ENCODE measurements at regions not wholly inside any gene's neighbourhood (a gene's known extent, or its start where the extent isn't known, plus 50 kb on each side); places are given as distances from the start of the nearest gene placed in this dataset.

DNA sequence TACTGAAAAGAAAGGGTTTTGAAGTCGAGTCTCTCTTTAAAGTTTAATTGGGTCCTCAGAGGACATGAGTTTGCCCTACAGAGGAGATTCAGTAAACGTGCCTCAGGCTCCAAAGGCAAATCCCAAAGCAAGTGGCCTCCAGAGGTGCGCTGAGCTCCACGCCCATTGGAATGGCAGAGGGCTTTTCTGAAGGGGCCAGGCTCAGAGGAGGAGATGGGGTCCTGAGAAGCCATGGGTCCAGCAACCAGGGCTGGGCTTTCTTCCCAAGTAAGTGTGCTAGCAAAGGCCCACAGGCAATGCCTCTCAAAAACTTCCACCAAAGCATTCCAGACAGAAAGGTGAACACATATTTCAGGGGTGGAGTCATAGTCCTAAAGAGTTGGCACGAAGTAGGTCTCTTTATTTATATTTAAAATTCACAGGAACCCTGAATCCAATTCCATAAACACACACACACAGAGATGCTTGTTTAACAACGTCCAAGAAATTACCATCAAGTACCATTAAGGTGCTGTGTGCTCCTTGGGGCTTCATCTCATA lies 93.0 kb upstream of the SH3BP4 start:
- H3K36me3 ChIP-seq (ENCODE audit: insufficient read depth, low read length) = no peaks in the 10 kb centered on the region
- no peak overlapping the region for H3K27ac ChIP-seq (ENCODE audit: low read depth, low read length)
- no peaks in the 10 kb centered on the region for H3K27me3 ChIP-seq (ENCODE audit: control insufficient read depth in 1 of 2, insufficient read depth in 2 of 2, low read length in 2 of 2)
- H3K9me3 ChIP-seq (ENCODE audit: low read length) = no peaks in the 10 kb centered on the region
- no peak overlapping the region for H3K4me3 ChIP-seq (ENCODE audit: low read depth in 1 of 2, low read length in 2 of 2)
- H3K4me1 ChIP-seq (ENCODE audit: insufficient read depth, low read length) = no peaks in the 10 kb centered on the region
- H3K9ac ChIP-seq (ENCODE audit: low read length) = no peak overlapping the region

DNA sequence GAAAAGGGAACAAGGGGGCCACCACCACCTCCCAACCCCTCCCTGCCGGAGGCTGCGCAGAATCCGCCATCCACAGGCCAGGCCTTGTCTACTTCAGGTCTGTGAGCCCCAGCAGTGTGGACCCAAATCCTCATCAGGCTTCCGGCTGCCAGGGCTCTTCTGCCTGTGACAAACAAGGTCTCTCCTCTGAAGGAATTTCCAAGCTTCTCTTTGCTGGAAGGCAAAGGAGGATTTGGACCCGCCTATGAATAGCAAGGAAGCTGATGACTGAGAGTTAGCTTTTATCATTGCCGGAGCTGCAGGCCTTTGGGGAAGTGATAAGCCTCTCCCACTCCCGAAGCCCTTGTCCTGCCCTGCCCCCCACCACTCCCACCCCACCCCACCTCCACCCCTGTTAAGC lies 93.7 kb upstream of the SH3BP4 start:
- Histone ChIP-seq H3K9ac (ENCODE audit: low read length) (no peak overlapping the region), H3K4me1 (ENCODE audit: insufficient read depth, low read length) (no peaks in the 10 kb centered on the region), H3K27ac (ENCODE audit: low read depth, low read length) (no peak overlapping the region), H3K36me3 (ENCODE audit: insufficient read depth, low read length) (no peaks in the 10 kb centered on the region), H3K4me3 (ENCODE audit: low read depth in 1 of 2, low read length in 2 of 2) (no peak overlapping the region), H3K27me3 (ENCODE audit: control insufficient read depth in 1 of 2, insufficient read depth in 2 of 2, low read length in 2 of 2) (no peaks in the 10 kb centered on the region), H3K9me3 (ENCODE audit: low read length) (no peaks in the 10 kb centered on the region)

DNA sequence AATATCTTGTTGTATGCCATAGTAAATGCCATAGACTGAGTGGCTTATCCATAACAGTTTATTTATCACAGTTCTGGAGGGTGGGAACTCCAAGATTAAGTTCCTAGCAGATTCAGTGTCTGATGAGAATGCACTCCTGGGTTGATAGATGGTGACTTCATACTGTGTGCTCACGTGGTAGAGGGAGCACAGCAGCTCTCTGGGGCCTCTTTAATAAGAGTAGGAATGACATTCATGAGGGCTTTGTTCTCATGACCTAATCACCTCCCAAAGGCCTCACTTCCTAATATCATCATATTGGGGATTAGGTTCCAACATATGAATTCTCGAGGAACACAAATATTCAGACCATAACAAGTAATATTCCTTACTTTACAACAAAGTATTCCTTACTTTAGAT lies 98.1 kb upstream of the SH3BP4 start:
- H3K27ac ChIP-seq (ENCODE audit: low read depth, low read length) = no peak overlapping the region
- no peaks in the 10 kb centered on the region for H3K9me3 ChIP-seq (ENCODE audit: low read length)
- H3K4me1 ChIP-seq (ENCODE audit: insufficient read depth, low read length) = no peaks in the 10 kb centered on the region
- H3K36me3 ChIP-seq (ENCODE audit: insufficient read depth, low read length) = no peaks in the 10 kb centered on the region
- no peak overlapping the region for H3K4me3 ChIP-seq (ENCODE audit: low read depth in 1 of 2, low read length in 2 of 2)
- no peak overlapping the region for H3K9ac ChIP-seq (ENCODE audit: low read length)
- H3K27me3 ChIP-seq (ENCODE audit: control insufficient read depth in 1 of 2, insufficient read depth in 2 of 2, low read length in 2 of 2) = no peaks in the 10 kb centered on the region

DNA sequence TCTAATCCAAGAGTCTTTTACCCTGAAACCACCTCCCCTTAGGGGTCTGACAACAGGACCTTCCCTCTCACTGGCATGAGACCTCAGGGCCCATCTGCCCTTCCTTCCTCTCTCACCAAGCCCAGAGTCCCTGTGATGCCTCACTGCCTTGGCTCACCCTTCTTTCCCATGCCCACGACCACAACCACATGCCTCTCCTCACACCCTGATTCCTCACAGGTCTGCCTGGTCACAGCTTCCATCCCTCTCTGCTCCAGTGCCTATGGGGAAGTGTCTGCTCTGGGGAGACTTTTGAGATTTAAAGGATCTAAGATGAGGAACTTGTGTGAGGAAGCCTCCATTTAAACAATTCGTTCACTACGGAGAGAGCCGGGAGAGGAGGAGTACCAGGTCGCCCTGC lies 98.9 kb upstream of the SH3BP4 start:
- H3K27me3 ChIP-seq (ENCODE audit: control insufficient read depth in 1 of 2, insufficient read depth in 2 of 2, low read length in 2 of 2) = no peaks in the 10 kb centered on the region
- H3K27ac ChIP-seq (ENCODE audit: low read depth, low read length) = no peak overlapping the region
- H3K4me3 ChIP-seq (ENCODE audit: low read depth in 1 of 2, low read length in 2 of 2) = no peak overlapping the region
- no peaks in the 10 kb centered on the region for H3K9me3 ChIP-seq (ENCODE audit: low read length)
- H3K4me1 ChIP-seq (ENCODE audit: insufficient read depth, low read length) = no peaks in the 10 kb centered on the region
- H3K9ac ChIP-seq (ENCODE audit: low read length) = no peak overlapping the region
- H3K36me3 ChIP-seq (ENCODE audit: insufficient read depth, low read length) = no peaks in the 10 kb centered on the region

DNA sequence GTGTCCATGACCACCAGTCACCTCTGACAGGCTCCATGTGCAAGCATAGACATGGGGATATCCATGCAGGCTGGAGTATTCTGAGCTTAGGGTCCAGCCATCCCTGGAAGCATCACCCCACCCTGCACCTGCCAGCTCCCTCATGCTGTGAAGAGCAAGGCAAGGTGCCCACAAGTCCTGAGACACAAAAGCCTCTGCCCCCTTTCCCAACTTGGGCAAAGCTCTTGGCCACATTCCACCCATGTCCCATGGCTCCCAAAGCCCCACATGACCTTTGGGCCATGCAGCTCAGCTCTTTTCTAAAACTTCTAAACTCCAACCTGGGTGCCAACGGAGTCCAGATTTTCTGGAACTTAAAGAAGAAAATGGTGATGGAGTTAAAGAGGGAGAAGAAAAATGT lies 99.8 kb upstream of the SH3BP4 start:
- H3K27ac ChIP-seq (ENCODE audit: low read depth, low read length) = no peak overlapping the region
- no peaks in the 10 kb centered on the region for H3K27me3 ChIP-seq (ENCODE audit: control insufficient read depth in 1 of 2, insufficient read depth in 2 of 2, low read length in 2 of 2)

DNA sequence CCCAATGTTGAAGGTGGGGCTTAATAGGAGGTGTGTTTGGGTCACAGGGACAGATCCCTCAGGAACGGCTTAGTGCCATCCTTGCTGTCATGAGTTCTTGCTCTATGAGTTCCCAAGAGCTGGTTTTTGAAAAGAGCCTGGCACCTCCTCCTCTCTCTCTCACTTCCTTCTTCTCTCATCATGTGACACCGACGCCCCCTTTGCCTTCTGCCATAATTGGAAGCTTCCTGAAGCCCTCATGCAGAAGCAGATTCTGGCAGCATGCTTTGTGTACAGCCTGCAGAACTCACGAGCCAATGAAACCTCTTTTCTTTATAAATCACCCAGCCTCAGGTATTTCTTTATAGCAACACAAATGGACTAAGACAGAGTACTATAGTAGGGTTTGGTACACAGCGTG lies 100.4 kb upstream of the SH3BP4 start:
- H3K4me3 ChIP-seq (ENCODE audit: low read depth in 1 of 2, low read length in 2 of 2) = no peak overlapping the region
- no peaks in the 10 kb centered on the region for H3K27me3 ChIP-seq (ENCODE audit: control insufficient read depth in 1 of 2, insufficient read depth in 2 of 2, low read length in 2 of 2)
- H3K9ac ChIP-seq (ENCODE audit: low read length) = no peak overlapping the region
- no peaks in the 10 kb centered on the region for H3K9me3 ChIP-seq (ENCODE audit: low read length)
- no peak overlapping the region for H3K27ac ChIP-seq (ENCODE audit: low read depth, low read length)
- H3K4me1 ChIP-seq (ENCODE audit: insufficient read depth, low read length) = no peaks in the 10 kb centered on the region
- H3K36me3 ChIP-seq (ENCODE audit: insufficient read depth, low read length) = no peaks in the 10 kb centered on the region

More for the DNA sequence above, 99.8 kb upstream of the SH3BP4 start:
- Histone ChIP-seq H3K36me3 (ENCODE audit: insufficient read depth, low read length) (no peaks in the 10 kb centered on the region), H3K9ac (ENCODE audit: low read length) (no peak overlapping the region), H3K4me3 (ENCODE audit: low read depth in 1 of 2, low read length in 2 of 2) (no peak overlapping the region), H3K9me3 (ENCODE audit: low read length) (no peaks in the 10 kb centered on the region), H3K4me1 (ENCODE audit: insufficient read depth, low read length) (no peaks in the 10 kb centered on the region)

DNA sequence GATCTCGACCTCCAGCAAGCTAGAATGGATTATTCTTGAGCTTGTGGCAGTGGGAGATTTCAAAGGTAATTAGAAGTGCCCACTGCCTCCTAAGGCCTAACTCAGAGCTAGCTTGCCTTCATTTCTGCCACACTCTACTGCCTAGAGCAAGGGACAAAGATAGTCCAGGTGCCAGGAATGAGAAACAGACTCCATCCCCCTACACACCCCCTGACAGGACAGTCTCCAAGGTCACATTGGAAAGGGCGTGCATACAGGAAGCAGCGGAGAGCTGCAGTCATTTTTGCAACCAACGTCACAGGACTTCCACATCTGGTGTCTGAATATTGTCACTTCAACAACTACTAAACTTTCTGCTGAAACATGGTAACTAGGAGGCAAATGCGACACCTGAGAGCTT lies 101.0 kb upstream of the SH3BP4 start:
- no peaks in the 10 kb centered on the region for H3K4me1 ChIP-seq (ENCODE audit: insufficient read depth, low read length)
- H3K9ac ChIP-seq (ENCODE audit: low read length) = no peak overlapping the region
- no peak overlapping the region for H3K4me3 ChIP-seq (ENCODE audit: low read depth in 1 of 2, low read length in 2 of 2)
- no peak overlapping the region for H3K27ac ChIP-seq (ENCODE audit: low read depth, low read length)
- no peaks in the 10 kb centered on the region for H3K27me3 ChIP-seq (ENCODE audit: control insufficient read depth in 1 of 2, insufficient read depth in 2 of 2, low read length in 2 of 2)
- no peaks in the 10 kb centered on the region for H3K9me3 ChIP-seq (ENCODE audit: low read length)
- no peaks in the 10 kb centered on the region for H3K36me3 ChIP-seq (ENCODE audit: insufficient read depth, low read length)

DNA sequence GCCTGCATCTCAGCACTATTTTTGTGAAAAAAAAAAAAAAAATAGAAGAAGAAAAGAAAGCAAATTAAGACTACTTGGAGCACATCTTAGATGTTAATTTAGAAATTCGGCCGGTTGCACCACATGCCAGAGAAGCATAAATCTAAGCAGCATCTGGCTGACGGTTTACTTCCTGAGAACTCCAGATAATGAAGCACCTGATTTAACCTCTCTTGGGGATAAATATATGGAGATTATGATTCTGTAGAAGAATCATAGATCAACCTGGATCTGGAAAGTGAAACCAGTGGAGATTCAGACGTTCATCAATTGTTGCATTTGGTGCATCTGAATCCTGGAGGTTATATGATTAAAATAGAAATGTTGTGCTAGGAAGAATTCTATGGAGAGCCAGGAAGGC lies 102.1 kb upstream of the SH3BP4 start:
- no peaks in the 10 kb centered on the region for H3K4me1 ChIP-seq (ENCODE audit: insufficient read depth, low read length)
- H3K36me3 ChIP-seq (ENCODE audit: insufficient read depth, low read length) = no peaks in the 10 kb centered on the region
- no peaks in the 10 kb centered on the region for H3K27me3 ChIP-seq (ENCODE audit: control insufficient read depth in 1 of 2, insufficient read depth in 2 of 2, low read length in 2 of 2)
- no peak overlapping the region for H3K4me3 ChIP-seq (ENCODE audit: low read depth in 1 of 2, low read length in 2 of 2)
- H3K9ac ChIP-seq (ENCODE audit: low read length) = no peak overlapping the region
- no peak overlapping the region for H3K27ac ChIP-seq (ENCODE audit: low read depth, low read length)
- H3K9me3 ChIP-seq (ENCODE audit: low read length) = no peaks in the 10 kb centered on the region

DNA sequence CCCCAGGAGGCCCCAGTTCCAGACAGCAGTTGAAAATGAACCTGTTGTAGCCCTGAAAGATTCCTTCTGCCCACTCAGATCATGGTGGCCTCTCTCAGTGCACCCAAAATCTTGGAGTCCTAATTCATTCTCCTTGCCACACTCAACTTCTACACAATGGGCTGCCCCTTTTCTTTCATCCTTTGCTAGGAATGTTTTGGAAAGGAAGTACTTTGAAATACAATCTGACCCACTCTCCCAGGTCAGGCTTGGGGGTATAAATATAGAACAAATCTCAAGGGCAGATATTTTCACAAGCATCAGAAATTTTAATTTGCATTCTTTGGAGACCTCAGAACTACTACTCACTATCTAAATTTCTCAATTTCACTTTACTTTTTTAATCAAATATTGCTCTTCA lies 103.2 kb upstream of the SH3BP4 start:
- Histone ChIP-seq H3K4me1 (ENCODE audit: insufficient read depth, low read length) (no peaks in the 10 kb centered on the region), H3K9me3 (ENCODE audit: low read length) (no peaks in the 10 kb centered on the region), H3K27ac (ENCODE audit: low read depth, low read length) (no peak overlapping the region), H3K4me3 (ENCODE audit: low read depth in 1 of 2, low read length in 2 of 2) (no peak overlapping the region), H3K27me3 (ENCODE audit: control insufficient read depth in 1 of 2, insufficient read depth in 2 of 2, low read length in 2 of 2) (no peaks in the 10 kb centered on the region), H3K36me3 (ENCODE audit: insufficient read depth, low read length) (no peaks in the 10 kb centered on the region), H3K9ac (ENCODE audit: low read length) (no peak overlapping the region)

DNA sequence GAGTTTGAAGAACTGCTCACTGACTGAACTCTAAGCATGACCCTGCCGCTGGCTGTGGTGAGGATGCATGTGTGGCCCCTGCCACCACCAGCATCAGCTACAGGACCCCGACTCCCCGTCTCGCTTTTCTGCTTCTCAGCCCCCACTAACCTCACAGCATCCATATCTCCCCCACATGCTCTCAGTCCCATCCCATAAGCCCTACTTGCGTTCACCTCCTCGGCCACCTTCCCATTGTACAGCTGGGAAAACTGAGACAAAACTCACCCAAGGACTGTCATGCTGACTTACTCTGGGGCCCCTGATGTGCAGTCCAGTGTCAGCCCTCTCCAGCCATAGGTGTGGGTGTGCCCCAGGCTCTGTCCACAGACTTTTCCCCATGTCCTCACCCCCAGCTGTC lies 104.2 kb upstream of the SH3BP4 start:
- Histone ChIP-seq H3K4me1 (ENCODE audit: insufficient read depth, low read length) (no peaks in the 10 kb centered on the region), H3K27ac (ENCODE audit: low read depth, low read length) (no peak overlapping the region), H3K27me3 (ENCODE audit: control insufficient read depth in 1 of 2, insufficient read depth in 2 of 2, low read length in 2 of 2) (no peaks in the 10 kb centered on the region), H3K36me3 (ENCODE audit: insufficient read depth, low read length) (no peaks in the 10 kb centered on the region), H3K9ac (ENCODE audit: low read length) (no peak overlapping the region), H3K9me3 (ENCODE audit: low read length) (no peaks in the 10 kb centered on the region), H3K4me3 (ENCODE audit: low read depth in 1 of 2, low read length in 2 of 2) (no peak overlapping the region)

DNA sequence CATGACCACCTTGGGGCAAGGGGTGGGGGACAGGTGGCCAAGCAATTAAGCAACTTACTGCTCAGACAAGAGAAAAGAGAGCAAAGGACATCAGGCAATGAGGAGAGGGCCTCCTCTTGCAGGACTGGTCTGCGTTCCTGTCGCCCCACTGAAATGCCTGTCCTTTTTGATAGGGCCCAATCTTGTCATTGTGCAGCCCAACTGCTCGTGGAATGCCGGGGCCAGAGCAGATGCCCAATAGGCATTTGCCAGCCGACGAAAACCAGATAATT lies 104.5 kb upstream of the SH3BP4 start:
- H3K27ac ChIP-seq (ENCODE audit: low read depth, low read length) = no peak overlapping the region

DNA sequence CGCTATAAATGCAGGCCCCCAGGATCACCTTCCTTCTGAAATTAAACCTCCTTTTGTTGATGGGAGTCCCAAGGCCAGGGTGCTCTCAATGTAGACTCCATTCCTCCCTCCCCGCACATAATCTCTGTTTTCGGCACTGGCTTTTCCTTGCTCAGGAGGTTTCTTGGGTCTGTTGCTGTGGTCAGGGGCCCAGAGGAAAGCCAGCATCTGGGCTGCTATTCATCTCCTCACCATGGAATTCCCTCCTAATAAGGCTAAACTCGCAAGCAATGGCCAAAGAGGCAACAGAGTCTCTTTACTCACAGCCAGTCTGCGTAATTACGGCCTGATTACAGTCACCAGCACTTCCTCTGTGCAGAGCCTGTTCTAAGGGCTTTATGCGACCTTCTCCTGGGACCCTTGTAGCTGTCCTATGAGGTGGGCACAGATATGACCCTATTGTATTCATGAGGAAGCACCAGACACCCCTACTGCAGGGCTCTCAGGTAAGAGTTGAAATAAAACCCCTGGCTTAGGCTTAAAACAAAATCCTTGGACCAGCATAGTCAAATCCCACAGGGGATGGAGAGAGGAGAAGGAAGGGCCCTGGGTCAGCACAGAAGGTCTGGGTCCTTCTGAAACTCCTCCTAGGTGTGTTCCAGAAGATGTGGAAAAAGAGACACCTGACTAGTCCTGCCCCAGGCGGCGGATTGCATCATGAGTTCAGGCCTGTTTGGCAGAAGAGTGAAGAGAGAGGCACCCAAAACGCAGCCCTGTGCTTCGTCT lies 105.0 kb upstream of the SH3BP4 start:
- no peak overlapping the region for H3K27ac ChIP-seq (ENCODE audit: low read depth, low read length)
- no peaks in the 10 kb centered on the region for H3K27me3 ChIP-seq (ENCODE audit: control insufficient read depth in 1 of 2, insufficient read depth in 2 of 2, low read length in 2 of 2)

More for the DNA sequence above, 104.5 kb upstream of the SH3BP4 start:
- H3K9ac ChIP-seq (ENCODE audit: low read length) = no peak overlapping the region
- H3K9me3 ChIP-seq (ENCODE audit: low read length) = no peaks in the 10 kb centered on the region
- no peaks in the 10 kb centered on the region for H3K27me3 ChIP-seq (ENCODE audit: control insufficient read depth in 1 of 2, insufficient read depth in 2 of 2, low read length in 2 of 2)
- no peaks in the 10 kb centered on the region for H3K4me1 ChIP-seq (ENCODE audit: insufficient read depth, low read length)
- H3K36me3 ChIP-seq (ENCODE audit: insufficient read depth, low read length) = no peaks in the 10 kb centered on the region
- no peak overlapping the region for H3K4me3 ChIP-seq (ENCODE audit: low read depth in 1 of 2, low read length in 2 of 2)

More for the DNA sequence above, 105.0 kb upstream of the SH3BP4 start:
- Histone ChIP-seq H3K36me3 (ENCODE audit: insufficient read depth, low read length) (no peaks in the 10 kb centered on the region), H3K9me3 (ENCODE audit: low read length) (no peaks in the 10 kb centered on the region), H3K4me3 (ENCODE audit: low read depth in 1 of 2, low read length in 2 of 2) (no peak overlapping the region), H3K9ac (ENCODE audit: low read length) (no peak overlapping the region), H3K4me1 (ENCODE audit: insufficient read depth, low read length) (no peaks in the 10 kb centered on the region)
